H1 (cell line): ENCODE measurements at regions not wholly inside any gene's neighbourhood (a gene's known extent, or its start where the extent isn't known, plus 50 kb on each side); places are given as distances from the start of the nearest gene placed in this dataset.

Experiments used
- CBX8 ChIP-seq: fragments of 300-800, 300-1000 bp; sonication (generic); IDR thresholded peaks from 2 replicates; pipeline ENCODE4 v1.7.1; 2016; ENCODE audit warnings: low read depth, low read length, borderline replicate concordance
- EGR1 ChIP-seq: IDR thresholded peaks from 2 replicates; pipeline ENCODE4 v1.6.1; 2011; ENCODE audit warnings: low read depth, low read length, borderline replicate concordance
- RXRA ChIP-seq: IDR thresholded peaks from 2 replicates; pipeline ENCODE4 v1.6.1; 2011; ENCODE audit warnings: low read depth, mild to moderate bottlenecking, low read length, moderate library complexity; ENCODE audit not compliant: insufficient read depth
- TF ChIP-seq, protein P1 (sequence below), 3 experiments: IDR thresholded peaks; 1 replicate in 2 of 3; 2 replicates in 1 of 3; pipeline versions ENCODE4 v1.5.1 to v1.6.1; 2011; ENCODE audit warnings: low read length in 3 of 3, mild to moderate bottlenecking in 3 of 3, inconsistent platforms in 2 of 3, low read depth in 1 of 3, moderate library complexity in 1 of 3; ENCODE audit not compliant: insufficient read depth in 1 of 3; ENCODE audit errors: control extremely low read depth in 1 of 3

DNA sequence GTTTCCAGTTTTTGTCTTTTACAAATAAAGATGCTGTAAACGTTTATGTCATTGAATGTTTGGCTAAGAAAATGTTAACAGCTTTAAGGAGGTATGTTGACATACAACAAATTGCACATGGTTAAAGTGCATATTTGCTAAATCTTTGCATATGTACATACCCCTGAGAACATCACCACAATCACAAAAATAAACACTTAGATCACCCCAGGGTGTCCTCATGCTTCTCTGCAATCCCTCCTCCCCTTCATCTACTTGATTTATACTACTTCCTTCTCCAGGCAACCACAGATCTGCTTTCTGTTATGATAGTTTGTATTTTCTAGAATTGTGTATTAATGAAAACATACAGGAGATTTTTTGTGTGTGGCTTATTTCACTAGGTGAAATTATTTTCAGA lies 209.5 kb downstream of the GLRX3 start (continued):
- no peak for TF ChIP-seq EGR1
- no peak for TF ChIP-seq RXRA
- TF ChIP-seq CBX8: no peak
- TF ChIP-seq, protein P1, sequence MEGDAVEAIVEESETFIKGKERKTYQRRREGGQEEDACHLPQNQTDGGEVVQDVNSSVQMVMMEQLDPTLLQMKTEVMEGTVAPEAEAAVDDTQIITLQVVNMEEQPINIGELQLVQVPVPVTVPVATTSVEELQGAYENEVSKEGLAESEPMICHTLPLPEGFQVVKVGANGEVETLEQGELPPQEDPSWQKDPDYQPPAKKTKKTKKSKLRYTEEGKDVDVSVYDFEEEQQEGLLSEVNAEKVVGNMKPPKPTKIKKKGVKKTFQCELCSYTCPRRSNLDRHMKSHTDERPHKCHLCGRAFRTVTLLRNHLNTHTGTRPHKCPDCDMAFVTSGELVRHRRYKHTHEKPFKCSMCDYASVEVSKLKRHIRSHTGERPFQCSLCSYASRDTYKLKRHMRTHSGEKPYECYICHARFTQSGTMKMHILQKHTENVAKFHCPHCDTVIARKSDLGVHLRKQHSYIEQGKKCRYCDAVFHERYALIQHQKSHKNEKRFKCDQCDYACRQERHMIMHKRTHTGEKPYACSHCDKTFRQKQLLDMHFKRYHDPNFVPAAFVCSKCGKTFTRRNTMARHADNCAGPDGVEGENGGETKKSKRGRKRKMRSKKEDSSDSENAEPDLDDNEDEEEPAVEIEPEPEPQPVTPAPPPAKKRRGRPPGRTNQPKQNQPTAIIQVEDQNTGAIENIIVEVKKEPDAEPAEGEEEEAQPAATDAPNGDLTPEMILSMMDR (IDR thresholded peaks at IDR 0.05; ENCODE audit: control extremely low read depth in 1 of 3, insufficient read depth in 1 of 3, low read depth in 1 of 3, low read length in 3 of 3): no peak
